ENCODE measurements at regions not wholly inside any gene's neighbourhood (a gene's known extent, or its start where the extent isn't known, plus 50 kb on each side); places are given as distances from the start of the nearest gene placed in this dataset.

DNA sequence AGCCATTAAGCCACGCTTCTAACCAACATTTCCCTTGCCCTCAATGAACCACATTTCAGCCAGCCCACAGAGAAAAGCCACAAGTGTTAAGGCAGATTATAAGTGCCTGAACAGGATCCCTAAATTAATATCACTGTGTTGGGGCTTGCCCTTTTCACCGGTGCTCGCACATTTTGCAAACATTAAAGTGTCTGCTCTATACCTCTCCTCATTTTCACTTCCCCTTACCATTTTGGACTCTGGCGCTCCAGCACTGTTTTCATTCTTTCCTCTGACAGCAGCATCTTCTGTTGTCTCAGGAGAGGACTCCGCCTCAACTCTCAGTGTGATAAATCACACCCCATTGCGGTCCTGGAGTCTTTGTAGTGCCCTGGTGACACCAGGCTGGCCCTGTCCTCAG, 274.2 kb downstream of the BAMBI start:
- H3K79me2 ChIP-seq: no peaks in the 10 kb centered on the region
- H3K9me3 ChIP-seq (ENCODE audit: control insufficient read depth, low read length): no peaks in the 10 kb centered on the region
- no peak overlapping the region for H3K9ac ChIP-seq
- TF ChIP-seq, protein P1, sequence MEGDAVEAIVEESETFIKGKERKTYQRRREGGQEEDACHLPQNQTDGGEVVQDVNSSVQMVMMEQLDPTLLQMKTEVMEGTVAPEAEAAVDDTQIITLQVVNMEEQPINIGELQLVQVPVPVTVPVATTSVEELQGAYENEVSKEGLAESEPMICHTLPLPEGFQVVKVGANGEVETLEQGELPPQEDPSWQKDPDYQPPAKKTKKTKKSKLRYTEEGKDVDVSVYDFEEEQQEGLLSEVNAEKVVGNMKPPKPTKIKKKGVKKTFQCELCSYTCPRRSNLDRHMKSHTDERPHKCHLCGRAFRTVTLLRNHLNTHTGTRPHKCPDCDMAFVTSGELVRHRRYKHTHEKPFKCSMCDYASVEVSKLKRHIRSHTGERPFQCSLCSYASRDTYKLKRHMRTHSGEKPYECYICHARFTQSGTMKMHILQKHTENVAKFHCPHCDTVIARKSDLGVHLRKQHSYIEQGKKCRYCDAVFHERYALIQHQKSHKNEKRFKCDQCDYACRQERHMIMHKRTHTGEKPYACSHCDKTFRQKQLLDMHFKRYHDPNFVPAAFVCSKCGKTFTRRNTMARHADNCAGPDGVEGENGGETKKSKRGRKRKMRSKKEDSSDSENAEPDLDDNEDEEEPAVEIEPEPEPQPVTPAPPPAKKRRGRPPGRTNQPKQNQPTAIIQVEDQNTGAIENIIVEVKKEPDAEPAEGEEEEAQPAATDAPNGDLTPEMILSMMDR (IDR thresholded peaks at IDR 0.05): no peak
- H3K4me3 ChIP-seq (ENCODE audit: low read depth, low read length): no peak overlapping the region
- no peaks in the 10 kb centered on the region for H3K36me3 ChIP-seq (ENCODE audit: control insufficient read depth, insufficient read depth, low read length)
- H3K27ac ChIP-seq: no peak overlapping the region
- H2AFZ ChIP-seq: no peak overlapping the region
- H3K27me3 ChIP-seq (ENCODE audit: control insufficient read depth, insufficient read depth, low read length): no peaks in the 10 kb centered on the region
- no peaks in the 10 kb centered on the region for H3K4me1 ChIP-seq
- H3K4me2 ChIP-seq (ENCODE audit: low read length): no peak overlapping the region

DNA sequence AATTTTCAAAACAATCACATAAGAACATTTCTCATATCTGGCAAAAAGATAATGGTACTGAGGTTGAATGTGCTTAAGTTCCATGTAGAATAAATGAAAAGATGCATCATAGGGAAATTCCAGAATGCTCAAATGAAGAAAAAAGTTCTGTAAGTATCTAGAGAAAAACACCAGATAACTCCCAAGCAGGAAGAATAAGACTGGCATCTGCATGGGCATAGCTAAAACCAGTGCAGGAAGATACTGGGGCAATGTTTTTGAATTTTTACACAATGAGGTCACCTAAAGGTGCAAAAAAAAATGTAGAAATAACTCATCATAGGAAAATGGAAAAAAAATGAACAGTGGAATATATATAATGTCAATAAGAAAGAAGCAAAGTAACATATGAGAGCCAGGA, 275.2 kb downstream of the BAMBI start:
- TF ChIP-seq, protein P1 (IDR thresholded peaks at IDR 0.05): no peak
- no peaks in the 10 kb centered on the region for H3K9me3 ChIP-seq (ENCODE audit: control insufficient read depth, low read length)

GRCh38 chr10:28954211-28954610, 276.9 kb downstream of the BAMBI start:
- H3K27me3 ChIP-seq (ENCODE audit: control insufficient read depth, insufficient read depth, low read length): no peaks in the 10 kb centered on the region
- H3K9me3 ChIP-seq (ENCODE audit: control insufficient read depth, low read length): no peaks in the 10 kb centered on the region
- H3K4me3 ChIP-seq (ENCODE audit: low read depth, low read length): no peak overlapping the region
- no peak overlapping the region for H3K27ac ChIP-seq
- H3K9ac ChIP-seq: no peak overlapping the region
- no peak overlapping the region for H2AFZ ChIP-seq
- H3K79me2 ChIP-seq: no peaks in the 10 kb centered on the region
- H3K4me1 ChIP-seq: no peaks in the 10 kb centered on the region
- H3K36me3 ChIP-seq (ENCODE audit: control insufficient read depth, insufficient read depth, low read length): no peaks in the 10 kb centered on the region
- no peak overlapping the region for H3K4me2 ChIP-seq (ENCODE audit: low read length)
- TF ChIP-seq, protein P1 (IDR thresholded peaks at IDR 0.05): no peak

More for the DNA sequence above, 275.2 kb downstream of the BAMBI start:
- Histone ChIP-seq H3K4me3 (ENCODE audit: low read depth, low read length) (no peak overlapping the region), H3K4me2 (ENCODE audit: low read length) (no peak overlapping the region), H3K36me3 (ENCODE audit: control insufficient read depth, insufficient read depth, low read length) (no peaks in the 10 kb centered on the region), H3K79me2 (no peaks in the 10 kb centered on the region), H3K27me3 (ENCODE audit: control insufficient read depth, insufficient read depth, low read length) (no peaks in the 10 kb centered on the region), H3K9ac (no peak overlapping the region), H2AFZ (no peak overlapping the region), H3K27ac (no peak overlapping the region), H3K4me1 (no peaks in the 10 kb centered on the region)

GRCh38 chr10:28958468-28958867, 281.1 kb downstream of the BAMBI start:
- H3K4me1 ChIP-seq: no peaks in the 10 kb centered on the region
- no peak overlapping the region for H3K9ac ChIP-seq
- no peak overlapping the region for H3K4me3 ChIP-seq (ENCODE audit: low read depth, low read length)
- no peaks in the 10 kb centered on the region for H3K36me3 ChIP-seq (ENCODE audit: control insufficient read depth, insufficient read depth, low read length)
- no peak overlapping the region for H3K4me2 ChIP-seq (ENCODE audit: low read length)
- H3K27me3 ChIP-seq (ENCODE audit: control insufficient read depth, insufficient read depth, low read length): no peaks in the 10 kb centered on the region
- no peaks in the 10 kb centered on the region for H3K79me2 ChIP-seq
- no peak overlapping the region for H3K27ac ChIP-seq
- TF ChIP-seq, protein P1 (IDR thresholded peaks at IDR 0.05): no peak
- H3K9me3 ChIP-seq (ENCODE audit: control insufficient read depth, low read length): no peaks in the 10 kb centered on the region
- H2AFZ ChIP-seq: no peak overlapping the region

DNA sequence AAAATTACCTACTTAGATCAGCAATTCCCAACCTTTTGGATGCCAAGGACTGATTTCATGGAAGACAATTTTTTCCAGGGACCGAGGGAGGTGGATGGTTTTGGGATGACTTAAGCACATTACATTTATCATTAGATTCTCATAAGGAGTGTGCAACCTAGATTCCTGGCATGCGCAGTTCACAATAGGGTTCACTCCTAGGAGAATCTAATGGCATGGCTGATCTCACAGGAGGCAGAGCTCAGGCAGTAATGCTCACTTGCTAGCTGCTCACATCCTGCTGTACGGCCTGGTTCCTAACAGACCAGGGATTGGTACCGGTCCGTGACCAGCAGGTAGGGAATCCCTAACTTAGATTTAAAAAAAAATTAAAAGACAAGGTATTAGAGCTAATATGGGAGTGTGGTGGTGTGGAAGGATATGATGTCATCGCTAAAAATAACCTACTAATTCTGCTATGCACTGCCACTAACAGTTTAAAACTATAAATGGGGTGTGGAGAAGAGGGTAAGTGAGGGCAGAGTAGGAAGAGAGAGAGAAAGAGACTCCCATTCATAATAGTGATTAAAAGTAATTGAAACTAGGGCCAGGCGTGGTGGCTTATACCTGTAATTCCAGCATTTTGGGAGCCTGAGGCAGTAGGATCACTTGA, 282.7 kb downstream of the BAMBI start:
- no peak overlapping the region for H3K9ac ChIP-seq
- H3K4me1 ChIP-seq: no peaks in the 10 kb centered on the region
- H3K79me2 ChIP-seq: no peaks in the 10 kb centered on the region
- no peaks in the 10 kb centered on the region for H3K36me3 ChIP-seq (ENCODE audit: control insufficient read depth, insufficient read depth, low read length)
- H3K4me3 ChIP-seq (ENCODE audit: low read depth, low read length): no peak overlapping the region
- TF ChIP-seq, protein P1 (IDR thresholded peaks at IDR 0.05): no peak
- no peak overlapping the region for H3K4me2 ChIP-seq (ENCODE audit: low read length)
- no peak overlapping the region for H3K27ac ChIP-seq
- no peak overlapping the region for H2AFZ ChIP-seq
- H3K27me3 ChIP-seq (ENCODE audit: control insufficient read depth, insufficient read depth, low read length): no peaks in the 10 kb centered on the region
- H3K9me3 ChIP-seq (ENCODE audit: control insufficient read depth, low read length): no peaks in the 10 kb centered on the region
